Astrocyte (in vitro differentiated cells and primary cell): ENCODE measurements at regions not wholly inside any gene's neighbourhood (a gene's known extent, or its start where the extent isn't known, plus 50 kb on each side); places are given as distances from the start of the nearest gene placed in this dataset.
A peak's percentile ranks its signal among the peaks of the same experiment; 100 is the strongest.

Source experiments
- DNase-seq: peaks from one replicate; pipeline ENCODE4 v3.0.0-alpha.2; 2010; ENCODE audit warnings: low read depth
- FAIRE-seq: peaks from 2 replicates; lab custom pipeline; 2011; peaks lifted over from hg19 to GRCh38; lab: Jason Lieb, UNC
- H2AFZ ChIP-seq: 2 replicates; pipeline ENCODE4 v1.6.0; 2012; ENCODE audit warnings: low read depth, low read length, inconsistent platforms
- H3K27ac ChIP-seq: 2 replicates; pipeline ENCODE4 v1.5.1; 2011; ENCODE audit warnings: low read depth, low read length, inconsistent platforms
- H3K27me3 ChIP-seq: 2 replicates; pipeline ENCODE4 v1.6.0; 2011; ENCODE audit warnings: low read length, inconsistent platforms; ENCODE audit not compliant: insufficient read depth
- H3K36me3 ChIP-seq: 2 replicates; pipeline ENCODE4 v1.5.1; 2011; ENCODE audit warnings: low read length, inconsistent platforms; ENCODE audit not compliant: insufficient read depth
- H3K4me1 ChIP-seq: 2 replicates; pipeline ENCODE4 v1.5.1; 2011; ENCODE audit warnings: low read length, inconsistent platforms; ENCODE audit not compliant: insufficient read depth
- H3K4me2 ChIP-seq: 2 replicates; pipeline ENCODE4 v1.6.0; 2012; ENCODE audit warnings: low read length, inconsistent platforms
- H3K4me3 ChIP-seq: 2 replicates; pipeline ENCODE4 v1.5.1; 2011; ENCODE audit warnings: low read depth, mild to moderate bottlenecking, low read length, inconsistent platforms; ENCODE audit not compliant: insufficient read depth
- H3K79me2 ChIP-seq: 2 replicates; pipeline ENCODE4 v1.6.0; 2012; ENCODE audit warnings: mild to moderate bottlenecking, low read length, inconsistent platforms; ENCODE audit not compliant: insufficient read depth
- H3K9ac ChIP-seq: 2 replicates; pipeline ENCODE4 v1.6.0; 2012; ENCODE audit warnings: mild to moderate bottlenecking, low read length, inconsistent platforms
- H3K9me3 ChIP-seq: 2 replicates; pipeline ENCODE4 v1.5.1; 2012; ENCODE audit warnings: low read depth, mild to moderate bottlenecking, low read length, inconsistent platforms; ENCODE audit not compliant: insufficient read depth
- H4K20me1 ChIP-seq: 2 replicates; pipeline ENCODE4 v1.6.0; 2012; ENCODE audit warnings: low read length, inconsistent platforms; ENCODE audit not compliant: insufficient read depth
- H3K27ac Mint-ChIP-seq: one replicate; pipeline ENCODE4 v1.8.0; 2021; ENCODE audit warnings: mild to moderate bottlenecking, mixed read lengths; ENCODE audit not compliant: unreplicated experiment
- H3K27me3 Mint-ChIP-seq: one replicate; pipeline ENCODE4 v1.8.0; 2021; ENCODE audit warnings: low read depth, mixed read lengths; ENCODE audit not compliant: unreplicated experiment
- H3K36me3 Mint-ChIP-seq: one replicate; pipeline ENCODE4 v1.8.0; 2021; ENCODE audit warnings: low read depth, mixed read lengths; ENCODE audit not compliant: unreplicated experiment
- H3K4me1 Mint-ChIP-seq: one replicate; pipeline ENCODE4 v1.8.0; 2021; ENCODE audit warnings: low read depth, mixed read lengths; ENCODE audit not compliant: unreplicated experiment
- H3K4me3 Mint-ChIP-seq: one replicate; pipeline ENCODE4 v1.8.0; 2021; ENCODE audit warnings: mild to moderate bottlenecking, moderate library complexity, mixed read lengths; ENCODE audit not compliant: unreplicated experiment
- H3K9me3 Mint-ChIP-seq: one replicate; pipeline ENCODE4 v1.8.0; 2021; ENCODE audit warnings: mild to moderate bottlenecking, mixed read lengths; ENCODE audit not compliant: unreplicated experiment
- EZH2 ChIP-seq: IDR thresholded peaks from 2 replicates; pipeline ENCODE4 v1.6.1; 2012; ENCODE audit warnings: mild to moderate bottlenecking, low read length, inconsistent platforms; ENCODE audit not compliant: insufficient read depth
- TF ChIP-seq, protein P1 (sequence below): IDR thresholded peaks from 2 replicates; pipeline ENCODE4 v1.5.1; 2011; ENCODE audit warnings: low read depth, mild to moderate bottlenecking, inconsistent platforms, low read length, moderate library complexity; ENCODE audit not compliant: insufficient read depth

GRCh38 chr22:34971456-34971855 is 94.5 kb upstream of the ISX start:
- H3K9ac ChIP-seq, result no peak overlapping the region

DNA sequence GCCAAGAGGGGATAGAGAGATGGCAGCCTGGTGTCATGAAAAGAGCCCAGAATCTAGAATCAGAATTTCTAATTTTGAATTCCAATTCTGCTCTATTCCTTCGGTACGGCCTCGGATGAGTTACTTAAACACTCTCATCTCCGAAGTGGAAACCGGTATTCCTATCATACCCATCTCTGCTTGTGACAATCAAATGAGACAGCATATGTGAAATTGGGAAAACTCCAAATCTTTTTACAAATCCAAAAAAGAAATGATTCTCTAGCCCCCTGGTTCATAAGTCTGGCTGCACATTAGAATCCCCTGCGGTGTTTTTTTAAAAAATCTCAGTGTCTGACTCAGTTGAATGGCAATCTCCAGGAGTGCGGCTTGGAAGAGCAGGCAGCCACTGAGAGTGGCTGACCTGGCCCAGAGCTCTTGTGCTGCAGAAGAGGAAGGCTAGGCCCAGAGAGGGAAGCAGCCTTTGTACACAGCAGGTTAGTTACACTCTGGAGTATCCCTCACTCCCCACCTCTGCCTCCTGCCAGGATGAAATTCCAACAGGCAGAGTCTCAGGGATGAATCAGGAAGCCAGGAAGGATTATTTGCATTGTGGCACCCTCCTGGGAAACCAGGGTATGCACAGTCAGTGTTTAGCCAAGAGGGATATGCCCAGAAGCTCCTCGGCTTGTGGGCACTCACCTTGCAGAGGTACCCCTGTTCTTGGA is 93.6 kb upstream of the ISX start:
- Histone ChIP-seq H3K79me2 (no peaks in the 10 kb centered on the region), H3K36me3 (no peaks in the 10 kb centered on the region), H3K4me2 (no peak overlapping the region), H3K9ac (no peak overlapping the region), H3K27me3 (no peaks in the 10 kb centered on the region), H3K9me3 (no peaks in the 10 kb centered on the region), H3K27ac (no peak overlapping the region), H4K20me1 (no peaks in the 10 kb centered on the region), H2AFZ (no peak overlapping the region), H3K4me1 (no peaks in the 10 kb centered on the region), H3K4me3 (no peak overlapping the region)
- Mint-ChIP-seq H3K9me3 (peaks cover 4% of the 10 kb centered on the region), H3K4me3 (no peak overlapping the region), H3K4me1 (peaks cover 22% of the 10 kb centered on the region), H3K27ac (peak overlapping the region; percentile 93), H3K27me3 (no peaks in the 10 kb centered on the region), H3K36me3 (no peaks in the 10 kb centered on the region)
- DNase-seq (no peak), FAIRE-seq (no peak)
- TF ChIP-seq, protein P1, sequence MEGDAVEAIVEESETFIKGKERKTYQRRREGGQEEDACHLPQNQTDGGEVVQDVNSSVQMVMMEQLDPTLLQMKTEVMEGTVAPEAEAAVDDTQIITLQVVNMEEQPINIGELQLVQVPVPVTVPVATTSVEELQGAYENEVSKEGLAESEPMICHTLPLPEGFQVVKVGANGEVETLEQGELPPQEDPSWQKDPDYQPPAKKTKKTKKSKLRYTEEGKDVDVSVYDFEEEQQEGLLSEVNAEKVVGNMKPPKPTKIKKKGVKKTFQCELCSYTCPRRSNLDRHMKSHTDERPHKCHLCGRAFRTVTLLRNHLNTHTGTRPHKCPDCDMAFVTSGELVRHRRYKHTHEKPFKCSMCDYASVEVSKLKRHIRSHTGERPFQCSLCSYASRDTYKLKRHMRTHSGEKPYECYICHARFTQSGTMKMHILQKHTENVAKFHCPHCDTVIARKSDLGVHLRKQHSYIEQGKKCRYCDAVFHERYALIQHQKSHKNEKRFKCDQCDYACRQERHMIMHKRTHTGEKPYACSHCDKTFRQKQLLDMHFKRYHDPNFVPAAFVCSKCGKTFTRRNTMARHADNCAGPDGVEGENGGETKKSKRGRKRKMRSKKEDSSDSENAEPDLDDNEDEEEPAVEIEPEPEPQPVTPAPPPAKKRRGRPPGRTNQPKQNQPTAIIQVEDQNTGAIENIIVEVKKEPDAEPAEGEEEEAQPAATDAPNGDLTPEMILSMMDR, result no peak
- TF ChIP-seq EZH2, result no peak

More at GRCh38 chr22:34971456-34971855, 94.5 kb upstream of the ISX start:
- Mint-ChIP-seq H3K27ac (peak overlapping the region; percentile 14), H3K4me1 (peaks cover 26% of the 10 kb centered on the region), H3K9me3 (peaks cover 4% of the 10 kb centered on the region), H3K36me3 (no peaks in the 10 kb centered on the region), H3K27me3 (no peaks in the 10 kb centered on the region), H3K4me3 (no peak overlapping the region)
- H3K9me3 ChIP-seq, result no peaks in the 10 kb centered on the region
- no peak overlapping the region for H3K4me2 ChIP-seq
- no peaks in the 10 kb centered on the region for H3K4me1 ChIP-seq
- no peaks in the 10 kb centered on the region for H3K36me3 ChIP-seq
- H4K20me1 ChIP-seq, result no peaks in the 10 kb centered on the region
- DNase-seq (no peak), FAIRE-seq (no peak)
- H3K4me3 ChIP-seq, result no peak overlapping the region
- no peak overlapping the region for H2AFZ ChIP-seq
- no peak for TF ChIP-seq EZH2
- H3K27ac ChIP-seq, result no peak overlapping the region
- H3K27me3 ChIP-seq, result no peaks in the 10 kb centered on the region
- H3K79me2 ChIP-seq, result no peaks in the 10 kb centered on the region

- H3K27ac Mint-ChIP-seq, result peak overlapping the region; percentile 93
- H2AFZ ChIP-seq, result no peak overlapping the region
- no peak overlapping the region for H3K9ac ChIP-seq
Measured at GRCh38 chr22:34973016-34973415, 92.9 kb upstream of the ISX start.

More at GRCh38 chr22:34973016-34973415, 92.9 kb upstream of the ISX start:
- Histone ChIP-seq H3K79me2 (no peaks in the 10 kb centered on the region), H3K27ac (no peak overlapping the region), H3K36me3 (no peaks in the 10 kb centered on the region), H3K4me1 (no peaks in the 10 kb centered on the region), H3K4me3 (no peak overlapping the region), H4K20me1 (no peaks in the 10 kb centered on the region), H3K9me3 (no peaks in the 10 kb centered on the region), H3K4me2 (no peak overlapping the region), H3K27me3 (no peaks in the 10 kb centered on the region)
- DNase-seq, result no peak
- Mint-ChIP-seq H3K9me3 (peaks cover 2% of the 10 kb centered on the region), H3K27me3 (no peaks in the 10 kb centered on the region), H3K4me1 (peaks cover 20% of the 10 kb centered on the region), H3K4me3 (no peak overlapping the region), H3K36me3 (no peaks in the 10 kb centered on the region)
- TF ChIP-seq EZH2, result no peak
- TF ChIP-seq, protein P1, result no peak
- FAIRE-seq, result no peak
